Lung (tissue), 11 donors: ENCODE measurements at regions not wholly inside any gene's neighbourhood (a gene's known extent, or its start where the extent isn't known, plus 50 kb on each side); places are given as distances from the start of the nearest gene placed in this dataset.
A peak's percentile ranks its signal among the peaks of the same experiment; 100 is the strongest.

Experiments
- ATAC-seq: fragments of 200-7000 bp; cut with Tn5 transposase; one replicate; pipeline ENCODE4 v1.9.1; 2020; ENCODE audit warnings: moderate number of reproducible peaks; ENCODE audit not compliant: insufficient read depth, low FRiP score
- DNase-seq, 3 donors: peaks; one replicate each; pipeline ENCODE4 v3.0.0-alpha.2; 2013 to 2017
- H3K27ac ChIP-seq, 2 donors: one replicate each; pipeline ENCODE4 v1.5.1; 2013; ENCODE audit warnings: mild to moderate bottlenecking in 2 of 2, moderate library complexity in 2 of 2, control low read depth in 1 of 2, inconsistent platforms in 1 of 2, low read depth in 1 of 2, low read length in 1 of 2
- H3K27me3 ChIP-seq, 3 donors: one replicate each; pipeline ENCODE4 v1.5.1; 2013; ENCODE audit warnings: low read length in 2 of 3; ENCODE audit not compliant: control insufficient read depth in 3 of 3, insufficient read depth in 3 of 3
- H3K36me3 ChIP-seq, 4 donors: one replicate each; pipeline ENCODE4 v1.5.1; 2013; ENCODE audit warnings: low read length in 4 of 4, mild to moderate bottlenecking in 1 of 4, moderate library complexity in 1 of 4; ENCODE audit not compliant: control insufficient read depth in 4 of 4, insufficient read depth in 4 of 4
- H3K4me1 ChIP-seq, 5 donors: one replicate each; pipeline ENCODE4 v1.5.1; 2013; ENCODE audit warnings: low read length in 5 of 5, mild to moderate bottlenecking in 2 of 5, moderate library complexity in 1 of 5; ENCODE audit not compliant: control insufficient read depth in 5 of 5, insufficient read depth in 5 of 5
- H3K4me3 ChIP-seq: one replicate; pipeline ENCODE4 v1.5.1; 2013; ENCODE audit warnings: mild to moderate bottlenecking, control low read depth, moderate library complexity
- H3K9ac ChIP-seq, 2 donors: one replicate each; pipeline ENCODE4 v1.5.1; 2013; ENCODE audit warnings: low read length in 2 of 2, control low read depth in 1 of 2; ENCODE audit not compliant: insufficient read depth in 1 of 2
- H3K9me3 ChIP-seq, 4 donors: one replicate each; pipeline ENCODE4 v1.5.1; 2013; ENCODE audit warnings: low read length in 3 of 4, mild to moderate bottlenecking in 1 of 4, moderate library complexity in 1 of 4; ENCODE audit not compliant: control insufficient read depth in 4 of 4, insufficient read depth in 3 of 4
- CTCF ChIP-seq: IDR thresholded peaks from 2 replicates; pipeline ENCODE4 v1.5.1; 2012; ENCODE audit warnings: mild to moderate bottlenecking; ENCODE audit errors: control extremely low read depth, extremely low read depth
- WGBS, 2 donors: extraction: QIAGEN DNeasy Blood & Tissue Kit; methylation state at CpG; one replicate each; pipeline ENCODE4 v1.1.7; 2013; 5-methylcytosine and 5-hydroxymethylcytosine counted together
- donor health status: control.
- donor health status: control.
- donor health status: Bipolar disorder and iron deficiency.
- donor health status: healthy.
- donor health status: DM: yes; HTN: yes; CAD: no.

GRCh38 chr12:22880807-22881206 lies 255.8 kb downstream of the ETNK1 start:
- peaks cover 0 to 2% (median 0%) of the 10 kb centered on the region in 4 donors for H3K9me3 ChIP-seq
- 73 to 75% methylated on average over 6 of the region's 6 CpGs for WGBS, 2 donors

GRCh38 chr12:22881878-22882385 lies 257.0 kb downstream of the ETNK1 start:
- peaks cover 0 to 6% (median 0%) of the 10 kb centered on the region in 5 donors for H3K4me1 ChIP-seq
- H3K9me3 ChIP-seq = no peaks in the 10 kb centered on the region
- H3K9ac ChIP-seq = no peak overlapping the region
- DNase-seq = peak in 1 of 3 donors; percentile 9
- H3K27me3 ChIP-seq = no peaks in the 10 kb centered on the region
- no peak overlapping the region for H3K27ac ChIP-seq
- no peak overlapping the region for H3K4me3 ChIP-seq
- no peaks in the 10 kb centered on the region for H3K36me3 ChIP-seq
- ATAC-seq = no peak
- 49 to 68% methylated on average over 3 of the region's 3 CpGs for WGBS, 2 donors
- no peak for TF ChIP-seq CTCF

More at GRCh38 chr12:22880807-22881206, 255.8 kb downstream of the ETNK1 start:
- peak; percentile 52 to 67 (median 59) for DNase-seq
- ATAC-seq = no peak
- H3K4me3 ChIP-seq = no peak overlapping the region
- no peak overlapping the region for H3K9ac ChIP-seq
- no peak overlapping the region for H3K27ac ChIP-seq
- peaks cover 0 to 6% (median 0%) of the 10 kb centered on the region in 5 donors for H3K4me1 ChIP-seq
- no peak for TF ChIP-seq CTCF
- H3K36me3 ChIP-seq = no peaks in the 10 kb centered on the region
- H3K27me3 ChIP-seq = no peaks in the 10 kb centered on the region

- no peak for ATAC-seq
Observed at GRCh38 chr12:22882559-22882958, 257.6 kb downstream of the ETNK1 start.

More at GRCh38 chr12:22882559-22882958, 257.6 kb downstream of the ETNK1 start:
- H3K36me3 ChIP-seq = no peaks in the 10 kb centered on the region
- WGBS, 2 donors = 88 to 96% methylated on average over 2 of the region's 2 CpGs
- H3K9me3 ChIP-seq = no peaks in the 10 kb centered on the region
- no peak overlapping the region for H3K9ac ChIP-seq
- no peaks in the 10 kb centered on the region for H3K27me3 ChIP-seq
- no peak for TF ChIP-seq CTCF
- no peak overlapping the region for H3K4me3 ChIP-seq
- no peak overlapping the region for H3K27ac ChIP-seq
- H3K4me1 ChIP-seq = peaks cover 0 to 6% (median 0%) of the 10 kb centered on the region in 5 donors
- no peak for DNase-seq
